ENCODE measurements at regions not wholly inside any gene's neighbourhood (a gene's known extent, or its start where the extent isn't known, plus 50 kb on each side); places are given as distances from the start of the nearest gene placed in this dataset.

GRCh38 chr9:88678431-88678830 is 143.5 kb downstream of the NXNL2 start:
- TF ChIP-seq, protein P1, sequence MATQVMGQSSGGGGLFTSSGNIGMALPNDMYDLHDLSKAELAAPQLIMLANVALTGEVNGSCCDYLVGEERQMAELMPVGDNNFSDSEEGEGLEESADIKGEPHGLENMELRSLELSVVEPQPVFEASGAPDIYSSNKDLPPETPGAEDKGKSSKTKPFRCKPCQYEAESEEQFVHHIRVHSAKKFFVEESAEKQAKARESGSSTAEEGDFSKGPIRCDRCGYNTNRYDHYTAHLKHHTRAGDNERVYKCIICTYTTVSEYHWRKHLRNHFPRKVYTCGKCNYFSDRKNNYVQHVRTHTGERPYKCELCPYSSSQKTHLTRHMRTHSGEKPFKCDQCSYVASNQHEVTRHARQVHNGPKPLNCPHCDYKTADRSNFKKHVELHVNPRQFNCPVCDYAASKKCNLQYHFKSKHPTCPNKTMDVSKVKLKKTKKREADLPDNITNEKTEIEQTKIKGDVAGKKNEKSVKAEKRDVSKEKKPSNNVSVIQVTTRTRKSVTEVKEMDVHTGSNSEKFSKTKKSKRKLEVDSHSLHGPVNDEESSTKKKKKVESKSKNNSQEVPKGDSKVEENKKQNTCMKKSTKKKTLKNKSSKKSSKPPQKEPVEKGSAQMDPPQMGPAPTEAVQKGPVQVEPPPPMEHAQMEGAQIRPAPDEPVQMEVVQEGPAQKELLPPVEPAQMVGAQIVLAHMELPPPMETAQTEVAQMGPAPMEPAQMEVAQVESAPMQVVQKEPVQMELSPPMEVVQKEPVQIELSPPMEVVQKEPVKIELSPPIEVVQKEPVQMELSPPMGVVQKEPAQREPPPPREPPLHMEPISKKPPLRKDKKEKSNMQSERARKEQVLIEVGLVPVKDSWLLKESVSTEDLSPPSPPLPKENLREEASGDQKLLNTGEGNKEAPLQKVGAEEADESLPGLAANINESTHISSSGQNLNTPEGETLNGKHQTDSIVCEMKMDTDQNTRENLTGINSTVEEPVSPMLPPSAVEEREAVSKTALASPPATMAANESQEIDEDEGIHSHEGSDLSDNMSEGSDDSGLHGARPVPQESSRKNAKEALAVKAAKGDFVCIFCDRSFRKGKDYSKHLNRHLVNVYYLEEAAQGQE (IDR thresholded peaks at IDR 0.05; ENCODE audit: insufficient read depth in 1 of 2, low read depth in 2 of 2, low read length in 2 of 2): no peak
- TF ChIP-seq POLR2AphosphoS5 (IDR thresholded peaks at IDR 0.05; ENCODE audit: low read depth, low read length) (no peak), TAF1 (IDR thresholded peaks at IDR 0.05; ENCODE audit: borderline replicate concordance, insufficient read depth, low read length) (no peak), SIN3A (IDR thresholded peaks at IDR 0.05; ENCODE audit: borderline replicate concordance, insufficient read depth, low read length) (no peak), FOXP2 (optimal IDR thresholded peaks at IDR 0.05; ENCODE audit: borderline replicate concordance, extremely low read depth, extremely low read length, insufficient read depth) (no peak)

Measured in PFSK-1 (cell line).